ENCODE measurements at regions not wholly inside any gene's neighbourhood (a gene's known extent, or its start where the extent isn't known, plus 50 kb on each side); places are given as distances from the start of the nearest gene placed in this dataset.

DNA sequence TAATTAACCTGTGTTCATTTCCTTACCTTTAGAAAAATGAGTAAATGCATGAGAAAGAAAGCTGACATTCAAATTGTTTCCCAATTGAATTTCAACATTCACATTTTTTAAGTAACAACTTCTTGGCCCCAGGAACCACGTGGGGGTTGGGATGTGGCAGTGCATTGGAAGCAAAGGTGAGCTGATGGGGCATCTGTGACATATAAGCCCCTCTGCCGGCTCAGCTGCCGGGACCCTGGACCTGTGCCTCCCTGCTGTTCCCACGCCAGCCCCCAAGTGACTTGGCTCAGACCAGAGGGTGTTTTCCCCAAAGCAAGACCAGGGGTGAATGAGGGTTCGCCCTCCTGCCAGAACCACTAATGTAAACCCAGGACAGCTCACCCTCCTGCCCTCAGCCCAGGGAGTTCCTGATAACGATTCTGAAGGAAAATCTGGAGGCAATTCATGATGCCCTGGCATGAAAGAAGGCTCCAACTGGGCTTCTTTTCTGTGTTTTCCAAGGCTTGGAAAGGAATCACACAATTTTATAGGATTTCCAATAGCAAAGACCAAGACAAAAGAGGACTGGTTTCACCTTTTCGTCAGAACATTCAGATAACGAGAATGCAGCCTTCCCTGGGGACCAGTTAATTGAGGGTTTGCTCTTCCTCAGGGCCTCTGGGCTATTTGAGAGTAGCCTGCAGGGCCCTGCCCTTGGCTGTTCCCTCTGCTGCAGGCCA, 193.2 kb upstream of the TWIST2 start:
- Histone ChIP-seq H3K27ac (ENCODE audit: low read depth, low read length) (no peak overlapping the region), H3K27me3 (ENCODE audit: control insufficient read depth in 2 of 2, insufficient read depth in 2 of 2, low read length in 2 of 2) (no peaks in the 10 kb centered on the region), H3K4me3 (ENCODE audit: low read length) (no peak overlapping the region), H3K36me3 (ENCODE audit: control insufficient read depth in 2 of 3, insufficient read depth in 3 of 3, low read length in 3 of 3) (no peaks in the 10 kb centered on the region), H3K9me3 (ENCODE audit: control insufficient read depth in 2 of 3, low read length in 3 of 3) (no peaks in the 10 kb centered on the region), H3K4me1 (ENCODE audit: control insufficient read depth in 2 of 2, insufficient read depth in 2 of 2, low read length in 2 of 2) (no peaks in the 10 kb centered on the region)
- DNase-seq: no peak
- Mint-ChIP-seq H3K4me3 (no peak overlapping the region), H3K36me3 (no peaks in the 10 kb centered on the region), H3K4me1 (no peaks in the 10 kb centered on the region), H3K27me3 (peaks cover 2 to 24% (median 12%) of the 10 kb centered on the region in 5 donors), H3K27ac (no peak overlapping the region), H3K9me3 (no peaks in the 10 kb centered on the region)
- ChIA-PET CTCF (no interaction called here), POLR2A (no interaction called here)
- ATAC-seq: no peak
- intact Hi-C loops (cut with micrococcal nuclease): no loop called here

GRCh38 chr2:238655198-238655860, 192.6 kb upstream of the TWIST2 start:
- Mint-ChIP-seq H3K4me3 (no peak overlapping the region), H3K36me3 (no peaks in the 10 kb centered on the region), H3K9me3 (no peaks in the 10 kb centered on the region), H3K27me3 (peaks cover 5 to 20% (median 8%) of the 10 kb centered on the region in 5 donors), H3K4me1 (no peaks in the 10 kb centered on the region), H3K27ac (no peak overlapping the region)
- ATAC-seq (no peak), DNase-seq (no peak)
- Histone ChIP-seq H3K27ac (ENCODE audit: low read depth, low read length) (no peak overlapping the region), H3K9me3 (ENCODE audit: control insufficient read depth in 2 of 3, low read length in 3 of 3) (no peaks in the 10 kb centered on the region), H3K36me3 (ENCODE audit: control insufficient read depth in 2 of 3, insufficient read depth in 3 of 3, low read length in 3 of 3) (no peaks in the 10 kb centered on the region), H3K27me3 (ENCODE audit: control insufficient read depth in 2 of 2, insufficient read depth in 2 of 2, low read length in 2 of 2) (no peaks in the 10 kb centered on the region), H3K4me1 (ENCODE audit: control insufficient read depth in 2 of 2, insufficient read depth in 2 of 2, low read length in 2 of 2) (no peaks in the 10 kb centered on the region), H3K4me3 (ENCODE audit: low read length) (no peak overlapping the region)
- intact Hi-C loops (cut with micrococcal nuclease): no loop called here
- ChIA-PET CTCF (no interaction called here), POLR2A (no interaction called here)

DNA sequence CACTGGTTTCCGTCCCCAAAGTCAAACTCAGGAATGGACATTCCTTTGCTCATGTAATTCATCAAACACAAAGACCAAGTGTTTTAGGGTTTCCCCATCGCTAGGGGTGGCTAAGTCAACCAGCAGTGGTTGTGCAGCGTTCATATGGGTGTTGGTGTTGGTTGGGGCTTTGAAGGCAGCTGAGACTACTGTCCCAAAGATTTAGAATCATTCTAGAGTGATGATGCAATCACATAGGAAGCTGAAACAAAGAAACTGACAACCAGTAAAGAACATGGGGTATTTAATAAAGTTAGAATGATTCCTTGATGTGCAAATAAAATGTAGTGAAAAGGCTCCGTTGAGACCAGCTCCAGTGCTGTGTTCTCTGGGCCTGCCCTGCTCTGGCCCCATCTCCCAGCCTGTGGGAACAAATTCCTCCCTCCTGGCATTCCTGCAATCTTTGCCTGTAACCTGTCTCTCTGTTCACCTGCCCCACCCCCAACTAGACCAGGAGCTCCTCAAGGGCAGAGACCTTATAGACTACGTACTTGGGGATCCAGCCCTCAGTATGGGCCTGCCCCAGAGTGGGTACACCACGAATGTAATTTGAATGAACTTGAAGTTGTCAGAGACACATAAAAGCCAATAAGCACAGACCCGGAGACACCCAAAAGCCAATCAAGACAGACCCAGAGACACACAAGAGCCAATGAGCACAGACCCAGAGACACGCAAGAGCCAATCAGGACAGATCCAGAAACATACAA, 191.7 kb upstream of the TWIST2 start:
- peaks cover 4 to 20% (median 6%) of the 10 kb centered on the region in 5 donors for H3K27me3 Mint-ChIP-seq
- no peaks in the 10 kb centered on the region for H3K9me3 ChIP-seq (ENCODE audit: control insufficient read depth in 2 of 3, low read length in 3 of 3)
- intact Hi-C loops (cut with micrococcal nuclease): no loop called here

DNA sequence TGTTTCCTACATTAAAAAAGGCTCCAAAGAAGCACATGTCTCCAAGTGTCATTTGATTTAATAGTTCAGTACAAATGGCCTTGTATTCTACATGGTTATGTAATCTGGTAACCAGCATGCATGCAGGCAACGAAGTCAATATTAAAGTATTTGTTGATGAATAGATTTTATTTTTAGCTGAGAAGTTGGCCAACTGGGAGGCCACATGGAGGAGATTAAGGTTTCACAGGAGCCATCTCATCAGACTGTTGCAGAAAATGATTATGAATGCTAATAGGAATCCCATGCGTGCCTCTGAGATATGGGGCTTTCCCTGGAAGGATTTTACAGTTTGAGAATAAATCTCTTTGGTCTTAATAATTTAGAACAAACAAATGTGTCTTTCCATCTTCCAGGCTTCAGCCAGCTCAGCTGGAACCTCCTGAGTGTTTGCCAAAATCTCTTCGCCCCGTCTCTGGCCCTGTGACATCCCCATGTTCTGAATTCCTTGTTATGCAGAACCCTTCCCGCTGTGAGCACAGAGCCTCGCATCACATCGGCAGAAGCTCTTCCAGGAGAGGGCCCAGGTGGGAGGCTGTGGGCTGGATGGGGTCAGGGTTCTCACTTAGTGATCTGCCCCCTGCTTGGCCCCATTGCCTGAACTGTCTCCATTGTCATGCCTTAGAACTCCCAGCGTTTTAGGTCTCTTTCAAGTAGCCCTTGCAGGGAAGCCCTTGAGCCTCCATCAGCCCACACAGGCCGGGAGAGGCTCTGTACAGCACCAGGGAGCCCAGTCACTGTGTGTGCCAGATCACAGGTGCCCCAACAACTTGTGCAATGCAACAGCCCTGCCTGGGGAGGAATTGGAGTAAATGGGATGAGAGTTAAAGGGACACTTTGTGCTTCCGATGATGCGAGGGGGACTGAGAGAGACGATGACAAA, 190.5 kb upstream of the TWIST2 start:
- Mint-ChIP-seq H3K4me3 (no peak overlapping the region), H3K36me3 (no peaks in the 10 kb centered on the region), H3K4me1 (no peaks in the 10 kb centered on the region), H3K27ac (no peak overlapping the region), H3K27me3 (peaks cover 0 to 18% (median 8%) of the 10 kb centered on the region in 5 donors), H3K9me3 (peaks cover 0 to 11% (median 0%) of the 10 kb centered on the region in 11 donors)
- no peaks in the 10 kb centered on the region for H3K9me3 ChIP-seq (ENCODE audit: control insufficient read depth in 2 of 3, low read length in 3 of 3)
- DNase-seq (no peak), ATAC-seq (no peak)
- ChIA-PET CTCF (no interaction called here), POLR2A (no interaction called here)
- no peaks in the 10 kb centered on the region for H3K27me3 ChIP-seq (ENCODE audit: control insufficient read depth in 2 of 2, insufficient read depth in 2 of 2, low read length in 2 of 2)
- no peak overlapping the region for H3K4me3 ChIP-seq (ENCODE audit: low read length)
- no peaks in the 10 kb centered on the region for H3K36me3 ChIP-seq (ENCODE audit: control insufficient read depth in 2 of 3, insufficient read depth in 3 of 3, low read length in 3 of 3)
- no peaks in the 10 kb centered on the region for H3K4me1 ChIP-seq (ENCODE audit: control insufficient read depth in 2 of 2, insufficient read depth in 2 of 2, low read length in 2 of 2)
- intact Hi-C loops (cut with micrococcal nuclease): no loop called here
- no peak overlapping the region for H3K27ac ChIP-seq (ENCODE audit: low read depth, low read length)

More for the DNA sequence above, 191.7 kb upstream of the TWIST2 start:
- Histone ChIP-seq H3K4me1 (ENCODE audit: control insufficient read depth in 2 of 2, insufficient read depth in 2 of 2, low read length in 2 of 2) (no peaks in the 10 kb centered on the region), H3K4me3 (ENCODE audit: low read length) (no peak overlapping the region), H3K27ac (ENCODE audit: low read depth, low read length) (no peak overlapping the region), H3K27me3 (ENCODE audit: control insufficient read depth in 2 of 2, insufficient read depth in 2 of 2, low read length in 2 of 2) (no peaks in the 10 kb centered on the region), H3K36me3 (ENCODE audit: control insufficient read depth in 2 of 3, insufficient read depth in 3 of 3, low read length in 3 of 3) (no peaks in the 10 kb centered on the region)
- ATAC-seq: no peak
- POLR2A ChIA-PET: no interaction called here
- no peaks in the 10 kb centered on the region for H3K36me3 Mint-ChIP-seq
- DNase-seq: no peak
- peaks cover 0 to 6% (median 0%) of the 10 kb centered on the region in 11 donors for H3K9me3 Mint-ChIP-seq
- H3K4me3 Mint-ChIP-seq: no peak overlapping the region
- CTCF ChIA-PET: no interaction called here
- no peaks in the 10 kb centered on the region for H3K4me1 Mint-ChIP-seq
- no peak overlapping the region for H3K27ac Mint-ChIP-seq

DNA sequence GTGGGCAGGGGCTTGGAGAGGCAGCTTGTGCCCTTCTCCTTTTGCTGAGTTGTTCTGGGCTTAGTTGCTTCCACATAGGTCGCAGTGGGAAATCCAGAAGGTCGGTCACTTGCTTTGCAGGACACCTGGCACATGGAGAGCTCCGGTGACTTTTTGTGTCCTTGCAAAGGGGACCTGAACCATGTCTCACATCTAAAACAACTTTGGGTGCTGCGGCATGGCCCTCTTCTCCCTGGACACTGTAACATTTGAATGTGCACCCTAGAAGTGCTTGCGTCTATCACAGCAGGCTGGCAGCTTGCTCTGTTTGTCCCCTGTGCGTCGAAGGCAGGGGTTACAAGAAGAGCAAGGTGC, 189.9 kb upstream of the TWIST2 start:
- Mint-ChIP-seq H3K27ac (no peak overlapping the region), H3K4me3 (no peak overlapping the region), H3K9me3 (peaks cover 0 to 17% (median 4%) of the 10 kb centered on the region in 11 donors), H3K27me3 (peaks cover 5 to 16% (median 10%) of the 10 kb centered on the region in 5 donors), H3K4me1 (no peaks in the 10 kb centered on the region), H3K36me3 (no peaks in the 10 kb centered on the region)
- Histone ChIP-seq H3K27ac (ENCODE audit: low read depth, low read length) (no peak overlapping the region), H3K36me3 (ENCODE audit: control insufficient read depth in 2 of 3, insufficient read depth in 3 of 3, low read length in 3 of 3) (no peaks in the 10 kb centered on the region), H3K4me3 (ENCODE audit: low read length) (no peak overlapping the region), H3K9me3 (ENCODE audit: control insufficient read depth in 2 of 3, low read length in 3 of 3) (no peaks in the 10 kb centered on the region), H3K27me3 (ENCODE audit: control insufficient read depth in 2 of 2, insufficient read depth in 2 of 2, low read length in 2 of 2) (no peaks in the 10 kb centered on the region), H3K4me1 (ENCODE audit: control insufficient read depth in 2 of 2, insufficient read depth in 2 of 2, low read length in 2 of 2) (no peaks in the 10 kb centered on the region)
- intact Hi-C loops (cut with micrococcal nuclease): no loop called here
- ATAC-seq (no peak), DNase-seq (no peak)
- ChIA-PET POLR2A (no interaction called here), CTCF (no interaction called here)

DNA sequence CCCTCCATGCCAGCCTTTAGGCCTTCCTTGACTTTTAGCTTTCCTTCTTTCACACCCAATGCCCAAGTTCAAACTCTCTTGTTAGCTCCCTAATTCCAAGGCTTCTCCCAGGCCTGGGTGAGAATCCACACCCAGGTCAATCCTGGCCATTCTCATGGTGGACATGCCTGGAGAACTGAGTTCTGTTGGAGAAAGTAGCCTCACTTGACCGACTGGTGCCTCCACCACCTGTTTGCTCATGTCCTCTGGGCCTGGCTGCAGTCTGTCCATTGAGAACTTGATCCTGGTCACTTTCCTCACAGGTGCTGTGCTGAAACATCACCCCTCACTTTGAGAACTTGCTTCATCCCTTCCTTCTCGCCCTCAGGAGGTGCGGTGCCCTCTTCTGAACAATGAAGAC, 189.1 kb upstream of the TWIST2 start:
- Mint-ChIP-seq H3K36me3 (no peaks in the 10 kb centered on the region), H3K27ac (no peak overlapping the region), H3K27me3 (peaks cover 8 to 21% (median 13%) of the 10 kb centered on the region in 5 donors), H3K4me3 (no peak overlapping the region), H3K9me3 (peaks cover 0 to 18% (median 7%) of the 10 kb centered on the region in 11 donors), H3K4me1 (no peaks in the 10 kb centered on the region)
- Histone ChIP-seq H3K27ac (ENCODE audit: low read depth, low read length) (no peak overlapping the region), H3K27me3 (ENCODE audit: control insufficient read depth in 2 of 2, insufficient read depth in 2 of 2, low read length in 2 of 2) (no peaks in the 10 kb centered on the region), H3K36me3 (ENCODE audit: control insufficient read depth in 2 of 3, insufficient read depth in 3 of 3, low read length in 3 of 3) (no peaks in the 10 kb centered on the region), H3K4me1 (ENCODE audit: control insufficient read depth in 2 of 2, insufficient read depth in 2 of 2, low read length in 2 of 2) (no peaks in the 10 kb centered on the region), H3K4me3 (ENCODE audit: low read length) (no peak overlapping the region), H3K9me3 (ENCODE audit: control insufficient read depth in 2 of 3, low read length in 3 of 3) (no peaks in the 10 kb centered on the region)
- POLR2A ChIA-PET: no interaction called here
- ATAC-seq (no peak), DNase-seq (no peak)
- intact Hi-C loops (cut with micrococcal nuclease): no loop called here
- CTCF ChIA-PET: no interaction called here
